Middle frontal gyrus (tissue), 1 donor: ENCODE measurements at regions not wholly inside any gene's neighbourhood (a gene's known extent, or its start where the extent isn't known, plus 50 kb on each side); places are given as distances from the start of the nearest gene placed in this dataset.
"Not testable (repeated sequence)": the region's sequence is repeated elsewhere in the genome, so short reads cannot be mapped to it uniquely, and the experiment has no call there.

Experiments used
- DNase-seq: peaks from one replicate; pipeline ENCODE4 v3.0.0-alpha.2; 2015; ENCODE audit warnings: low spot score; ENCODE audit errors: extremely low spot score

DNA sequence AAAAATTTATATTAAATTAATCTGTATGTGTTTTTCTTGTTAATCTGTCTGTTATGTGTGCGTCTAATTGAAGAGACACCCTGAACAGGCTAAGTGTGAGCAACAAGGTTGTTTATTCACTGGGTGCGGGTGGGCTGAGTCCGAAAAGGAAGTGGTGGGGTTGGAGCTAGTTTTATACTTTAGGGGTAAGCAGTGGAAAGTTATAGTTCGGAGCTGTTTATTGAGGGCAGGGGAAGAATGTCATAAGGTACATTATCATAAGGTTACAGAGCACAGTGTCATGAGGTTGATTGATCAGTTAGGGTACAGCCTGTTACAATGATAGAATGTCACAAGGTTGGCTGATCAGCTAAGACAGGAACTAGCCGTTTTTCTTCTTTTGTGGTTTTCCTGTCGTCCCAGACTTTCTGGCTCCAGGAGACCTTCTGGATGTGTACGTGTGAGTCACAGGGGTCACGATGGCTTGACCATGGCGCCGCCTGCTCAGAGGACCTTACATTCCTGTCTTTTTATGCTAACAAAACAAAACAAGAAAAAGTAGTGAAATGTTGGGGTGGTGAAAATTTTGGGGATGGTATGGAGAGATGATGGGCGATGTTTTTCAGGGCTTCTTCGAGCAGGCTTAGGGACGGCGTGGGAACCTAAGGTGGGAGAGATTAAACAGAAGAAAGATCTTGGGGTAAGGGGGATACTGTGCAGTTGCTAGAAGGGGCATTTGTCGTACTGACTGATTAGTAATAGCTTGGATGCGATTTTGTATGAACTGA lies 754.0 kb upstream of the ADGRB3 start:
- no peak for DNase-seq

DNA sequence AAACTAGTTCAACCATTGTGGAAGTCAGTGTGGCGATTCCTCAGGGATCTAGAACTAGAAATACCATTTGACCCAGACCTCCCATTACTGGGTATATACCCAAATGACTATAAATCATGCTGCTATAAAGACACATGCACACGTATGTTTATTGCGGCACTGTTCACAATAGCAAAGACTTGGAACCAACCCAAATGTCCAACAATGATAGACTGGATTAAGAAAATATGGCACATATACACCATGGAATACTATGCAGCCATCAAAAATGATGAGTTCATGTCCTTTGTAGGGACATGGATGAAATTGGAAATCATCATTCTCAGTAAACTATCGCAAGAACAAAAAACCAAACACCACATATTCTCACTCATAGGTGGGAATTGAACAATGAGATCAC lies 754.7 kb upstream of the ADGRB3 start:
- not testable (repeated sequence) for DNase-seq

DNA sequence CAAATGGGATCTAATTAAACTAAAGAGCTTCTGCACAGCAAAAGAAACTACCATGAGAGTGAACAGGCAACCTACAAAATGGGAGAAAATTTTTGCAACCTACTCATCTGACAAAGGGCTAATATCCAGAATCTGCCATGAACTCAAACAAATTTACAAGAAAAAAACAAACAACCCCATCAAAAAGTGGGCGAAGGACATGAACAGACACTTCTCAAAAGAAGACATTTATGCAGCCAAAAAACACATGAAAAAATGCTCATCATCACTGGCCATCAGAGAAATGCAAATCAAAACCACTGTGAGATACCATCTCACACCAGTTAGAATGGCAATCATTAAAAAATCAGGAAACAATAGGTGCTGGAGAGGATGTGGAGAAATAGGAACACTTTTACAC lies 755.2 kb upstream of the ADGRB3 start:
- not testable (repeated sequence) for DNase-seq

DNA sequence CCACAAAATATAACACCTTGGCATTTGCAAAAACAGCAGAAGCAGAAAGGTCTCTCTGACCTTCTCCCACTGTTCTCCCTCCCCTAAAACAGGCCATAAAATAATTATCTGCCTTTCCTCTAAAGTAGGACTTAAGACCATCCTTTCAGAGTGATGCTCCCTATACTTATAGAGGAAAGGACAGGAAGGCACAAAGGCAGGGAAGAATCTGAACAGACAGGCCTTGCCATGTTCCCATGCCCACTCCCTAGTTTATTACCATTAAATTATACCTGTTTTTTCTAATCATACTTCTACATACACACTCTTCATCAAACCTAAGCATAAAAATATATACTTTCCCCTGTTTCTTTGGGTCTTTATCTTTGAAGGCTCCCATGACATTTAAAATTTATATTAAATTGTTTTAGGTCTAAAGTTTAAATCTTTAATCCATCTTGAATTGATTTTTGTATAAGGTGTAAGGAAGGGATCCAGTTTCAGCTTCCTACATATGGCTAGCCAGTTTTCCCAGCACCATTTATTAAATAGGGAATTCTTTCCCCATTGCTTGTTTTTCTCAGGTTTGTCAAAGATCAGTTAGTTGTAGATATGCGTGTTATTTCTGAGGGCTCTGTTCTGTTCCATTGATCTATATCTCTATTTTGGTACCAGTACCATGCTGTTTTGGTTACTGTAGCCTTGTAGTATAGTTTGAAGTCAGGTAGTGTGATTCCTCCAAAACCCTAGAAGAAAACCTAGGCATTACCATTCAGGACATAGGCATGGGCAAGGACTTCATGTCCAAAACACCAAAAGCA lies 755.8 kb upstream of the ADGRB3 start:
- DNase-seq: not testable (repeated sequence)

DNA sequence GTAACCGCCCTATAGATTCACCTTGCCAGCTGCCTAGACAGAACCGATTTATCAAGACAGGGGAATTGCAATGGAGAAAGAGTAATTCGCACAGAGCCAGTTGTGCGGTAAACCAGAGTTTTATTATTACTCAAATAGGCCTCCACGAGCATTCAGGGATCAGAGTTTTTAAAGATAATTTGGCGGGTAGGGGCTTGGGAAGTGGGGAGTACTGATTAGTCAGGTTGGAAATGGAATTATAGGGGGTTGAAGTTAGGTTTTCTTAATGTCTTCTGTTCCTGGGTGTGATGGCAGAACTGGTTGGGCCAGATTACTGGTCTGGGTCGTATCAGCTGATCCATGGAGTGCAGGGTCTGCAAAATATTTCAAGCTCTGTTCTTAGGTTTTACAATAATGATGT lies 756.9 kb upstream of the ADGRB3 start:
- DNase-seq: not testable (repeated sequence)

DNA sequence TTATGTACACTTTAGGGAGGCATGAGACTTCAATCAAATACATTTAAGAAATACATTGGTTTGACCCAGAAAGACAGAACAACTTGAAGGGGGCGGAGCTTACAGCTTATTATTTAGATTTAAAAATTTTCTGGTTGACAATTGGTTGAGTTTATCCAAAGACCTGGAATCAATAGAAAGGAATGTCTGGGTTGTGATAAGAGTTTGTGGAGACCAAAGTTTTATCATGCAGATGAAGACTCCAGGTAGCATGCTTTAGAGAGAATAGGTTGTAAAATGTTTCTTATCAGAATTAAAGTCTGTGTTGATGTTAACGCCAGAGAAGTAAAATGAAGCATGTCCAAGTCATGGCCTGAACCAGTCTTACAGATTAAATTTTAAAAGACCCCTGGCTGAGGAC lies 757.8 kb upstream of the ADGRB3 start:
- no peak for DNase-seq

DNA sequence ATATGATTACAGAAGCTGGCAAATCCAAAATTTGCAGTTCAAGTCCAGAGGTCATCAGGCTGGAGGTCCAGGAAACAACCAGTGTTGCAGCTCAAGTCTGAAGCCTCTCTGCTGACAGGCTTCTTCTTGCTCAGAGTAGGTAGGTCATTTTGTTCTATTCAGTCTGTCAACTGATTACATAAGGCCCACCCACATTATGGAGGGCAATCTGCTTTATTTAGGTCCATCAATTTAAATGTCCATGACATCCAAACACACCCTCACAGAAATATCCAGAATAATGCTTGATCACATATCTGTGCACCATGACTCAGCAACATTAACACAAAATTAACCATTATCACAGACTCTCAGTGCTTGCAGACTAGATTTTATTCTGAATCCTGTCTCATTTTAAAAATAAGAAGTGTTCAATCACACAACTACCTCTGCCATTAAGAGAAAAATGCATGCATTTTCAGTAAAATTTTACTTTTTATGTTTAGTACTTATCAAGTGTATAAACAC lies 759.2 kb upstream of the ADGRB3 start:
- no peak for DNase-seq

DNA sequence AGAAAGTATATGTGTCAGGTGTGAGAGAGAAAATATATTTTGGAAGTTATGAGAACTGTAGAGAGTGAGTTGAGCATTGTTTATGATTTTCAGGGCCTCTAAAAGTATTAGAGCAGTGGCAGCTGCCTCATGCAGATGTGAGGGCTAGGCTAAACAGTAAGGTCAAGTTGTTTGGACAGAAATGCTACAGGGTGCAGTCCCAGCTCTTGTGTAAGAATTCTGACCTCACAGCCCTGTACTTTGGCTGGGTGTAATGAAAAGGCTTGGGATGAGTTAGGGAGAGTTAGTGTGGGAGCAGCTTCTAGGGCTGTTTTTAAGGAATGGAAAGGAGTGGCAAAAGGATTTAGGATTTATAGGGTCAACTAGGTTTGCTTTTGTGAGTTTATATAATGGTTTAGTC lies 764.8 kb upstream of the ADGRB3 start:
- no peak for DNase-seq

DNA sequence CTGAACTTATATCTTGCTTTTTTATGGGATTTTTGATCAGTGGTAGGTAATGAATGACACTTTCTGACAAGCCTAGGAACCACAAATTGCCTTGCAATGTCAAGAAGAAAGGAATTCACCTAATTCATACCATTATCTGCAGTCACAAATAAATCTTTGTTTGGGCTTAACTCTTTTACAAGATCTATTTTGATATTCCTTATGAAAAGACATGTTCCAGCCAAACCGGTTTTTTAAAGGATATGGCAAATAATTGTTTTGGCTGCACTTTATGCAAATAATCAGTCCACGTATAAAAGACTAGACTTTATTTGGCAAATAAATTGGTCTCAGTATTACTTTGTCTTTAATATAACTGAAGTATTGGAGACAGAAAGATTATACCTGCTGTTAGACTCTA lies 771.7 kb upstream of the ADGRB3 start:
- no peak for DNase-seq

DNA sequence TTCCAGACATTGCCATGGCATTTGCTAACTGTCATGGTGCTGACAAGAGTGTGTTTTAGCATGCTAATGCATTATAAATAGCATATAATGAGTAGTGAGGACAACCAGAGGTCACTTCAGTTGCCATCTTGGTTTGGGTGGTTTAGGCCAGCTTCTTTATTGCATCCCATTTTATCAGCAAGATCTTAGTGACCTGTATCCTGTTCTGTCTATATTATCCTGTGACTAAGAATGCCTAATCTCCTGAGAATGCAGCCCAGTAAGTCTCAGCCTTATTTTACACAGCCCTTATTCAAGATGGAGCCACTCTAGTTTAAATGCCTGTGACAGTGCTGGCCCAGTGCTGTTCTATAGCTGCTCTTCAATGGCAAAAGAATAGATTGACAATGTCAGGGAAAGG lies 781.0 kb upstream of the ADGRB3 start:
- DNase-seq: no peak

DNA sequence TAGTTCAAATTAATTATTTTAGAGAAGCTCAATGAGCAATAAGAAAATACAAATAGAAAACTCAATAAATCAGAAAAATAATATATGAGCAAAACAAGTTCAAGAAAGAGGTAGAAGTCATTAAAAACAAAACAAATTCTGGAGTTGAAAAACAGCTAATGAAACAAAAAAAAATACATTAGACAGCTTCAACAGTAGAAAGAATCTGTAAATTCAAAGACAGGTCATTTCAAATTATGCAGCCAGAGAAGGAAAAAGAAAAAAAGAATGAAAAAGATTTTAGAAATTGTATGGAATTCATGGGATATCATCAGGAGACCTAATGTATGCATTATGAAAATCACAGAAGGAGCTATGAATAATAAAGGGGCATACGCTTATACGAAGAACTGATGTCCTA lies 795.3 kb upstream of the ADGRB3 start:
- DNase-seq: no peak

DNA sequence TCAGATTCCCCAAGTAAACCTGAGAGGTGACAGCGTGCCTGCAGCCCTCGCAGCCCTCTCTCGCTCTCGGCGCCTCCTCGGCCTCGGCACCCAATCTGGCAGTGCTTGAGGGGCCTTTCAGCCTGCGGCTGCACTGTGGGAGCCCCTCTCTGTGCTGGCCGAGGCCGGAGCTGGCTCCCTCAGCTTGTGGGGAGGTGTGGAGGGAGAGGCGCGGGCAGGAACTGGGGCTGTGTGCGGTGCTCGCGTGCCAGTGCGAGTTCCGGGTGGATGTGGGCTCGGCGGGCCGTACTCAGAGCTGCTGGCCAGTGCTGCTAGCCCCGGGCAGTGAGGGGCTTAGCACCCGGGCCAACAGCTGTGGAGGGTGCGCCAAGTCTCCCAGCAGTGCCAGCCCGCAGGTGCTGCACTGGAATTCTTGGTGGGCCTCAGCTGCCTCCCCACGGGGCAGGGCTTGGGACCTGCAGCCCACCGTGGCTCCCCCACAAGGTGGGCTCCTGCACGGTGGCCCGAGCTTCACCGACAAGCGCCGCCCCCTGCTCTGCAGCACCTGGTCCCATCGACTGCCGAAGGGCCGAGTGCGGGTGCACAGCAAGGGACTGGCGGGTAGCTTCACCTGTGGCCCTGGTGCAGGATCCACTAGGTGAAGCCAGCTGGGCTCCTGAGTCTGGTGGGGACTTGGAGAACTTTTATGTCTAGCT lies 809.7 kb upstream of the ADGRB3 start:
- no peak for DNase-seq

DNA sequence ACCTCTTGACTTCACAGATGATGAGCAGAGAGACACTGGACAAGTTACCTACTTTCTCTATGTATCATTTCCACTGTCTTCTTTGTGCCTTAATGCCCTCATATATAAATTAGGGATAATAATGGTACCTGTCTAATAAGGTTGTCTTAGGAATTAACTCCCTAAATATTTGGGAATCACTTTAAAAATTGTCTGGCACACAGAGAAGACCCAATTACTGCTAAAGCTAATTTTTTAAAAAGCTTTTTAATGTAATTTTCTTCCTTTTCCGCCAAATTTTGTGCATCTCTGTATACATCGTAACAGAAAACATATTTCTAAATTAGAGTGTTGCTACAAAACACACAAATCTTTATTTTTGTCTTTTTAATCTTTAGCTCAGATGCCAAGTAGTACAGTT lies 816.8 kb upstream of the ADGRB3 start:
- DNase-seq: no peak

DNA sequence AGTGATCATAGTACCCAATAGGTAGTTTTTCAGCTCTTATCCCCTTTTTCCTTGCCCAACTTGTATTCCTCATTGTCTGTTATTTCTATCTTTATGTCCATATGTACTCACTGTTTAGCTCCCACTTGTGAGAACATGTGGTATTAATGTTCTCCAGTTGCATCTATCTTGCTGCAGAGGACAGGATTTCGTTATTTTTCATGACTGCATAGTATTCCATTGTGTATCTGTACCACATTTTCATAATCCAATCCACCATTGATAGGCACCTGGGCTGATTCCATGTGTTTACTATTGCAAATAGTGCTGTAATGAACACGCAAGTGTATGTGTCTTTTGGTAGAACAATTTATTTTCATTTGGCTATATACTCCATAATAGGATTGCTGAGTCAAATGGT lies 819.5 kb upstream of the ADGRB3 start:
- DNase-seq: no peak

DNA sequence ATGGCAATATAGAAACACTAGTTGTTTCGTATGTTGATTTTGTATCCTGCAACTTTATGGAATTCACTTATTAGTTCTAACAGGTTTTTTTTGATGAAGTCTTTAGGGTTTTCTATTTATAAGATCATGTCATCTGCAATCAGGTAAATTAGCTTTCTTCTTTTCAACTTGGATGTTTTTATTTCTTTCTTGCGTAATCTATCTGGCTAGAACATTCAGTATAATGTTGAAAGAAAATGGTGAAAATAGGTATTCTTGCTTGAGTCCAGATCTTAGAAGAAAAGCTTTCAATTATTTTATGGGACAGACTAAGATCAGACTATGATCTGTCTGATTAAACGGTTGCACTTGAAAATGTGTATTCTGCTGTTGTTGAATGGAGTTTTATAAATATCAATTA lies 820.8 kb upstream of the ADGRB3 start:
- DNase-seq: no peak

DNA sequence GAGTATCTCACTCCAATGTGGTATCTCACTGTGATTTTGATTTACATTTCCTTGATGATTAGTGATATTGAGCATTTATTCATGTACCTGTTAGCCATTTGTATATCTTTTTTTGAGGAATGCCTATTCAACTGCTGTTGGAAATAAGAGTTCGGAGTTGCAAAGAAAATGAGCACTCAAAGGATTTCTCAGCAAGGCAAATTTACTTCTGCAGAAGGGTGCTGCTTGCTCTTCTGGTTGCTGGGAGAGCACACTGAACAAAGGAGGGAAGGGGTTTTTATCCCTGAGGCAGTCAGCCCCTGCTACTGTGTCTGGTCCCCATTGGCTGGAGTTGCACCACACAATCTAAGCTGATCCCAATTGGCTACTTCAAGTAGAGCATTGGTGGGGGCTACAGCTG lies 822.4 kb upstream of the ADGRB3 start:
- no peak for DNase-seq

DNA sequence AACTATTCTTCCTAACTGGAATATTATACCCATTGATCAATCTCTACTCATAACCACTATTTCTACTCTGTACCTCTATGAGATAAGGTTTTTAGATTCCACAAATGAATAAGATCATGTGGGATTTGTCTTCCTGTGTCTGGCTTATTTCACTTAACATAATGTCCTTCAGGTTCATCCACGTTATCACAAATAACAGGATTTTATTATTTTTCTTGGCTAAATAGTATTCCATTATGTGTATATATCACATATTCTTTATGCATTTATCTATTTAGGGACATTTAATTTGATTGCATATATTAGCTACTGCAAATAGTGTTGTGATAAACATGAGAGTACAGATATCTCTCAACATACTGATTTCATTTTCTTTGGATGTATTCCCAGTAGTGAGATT lies 823.0 kb upstream of the ADGRB3 start:
- DNase-seq: no peak

DNA sequence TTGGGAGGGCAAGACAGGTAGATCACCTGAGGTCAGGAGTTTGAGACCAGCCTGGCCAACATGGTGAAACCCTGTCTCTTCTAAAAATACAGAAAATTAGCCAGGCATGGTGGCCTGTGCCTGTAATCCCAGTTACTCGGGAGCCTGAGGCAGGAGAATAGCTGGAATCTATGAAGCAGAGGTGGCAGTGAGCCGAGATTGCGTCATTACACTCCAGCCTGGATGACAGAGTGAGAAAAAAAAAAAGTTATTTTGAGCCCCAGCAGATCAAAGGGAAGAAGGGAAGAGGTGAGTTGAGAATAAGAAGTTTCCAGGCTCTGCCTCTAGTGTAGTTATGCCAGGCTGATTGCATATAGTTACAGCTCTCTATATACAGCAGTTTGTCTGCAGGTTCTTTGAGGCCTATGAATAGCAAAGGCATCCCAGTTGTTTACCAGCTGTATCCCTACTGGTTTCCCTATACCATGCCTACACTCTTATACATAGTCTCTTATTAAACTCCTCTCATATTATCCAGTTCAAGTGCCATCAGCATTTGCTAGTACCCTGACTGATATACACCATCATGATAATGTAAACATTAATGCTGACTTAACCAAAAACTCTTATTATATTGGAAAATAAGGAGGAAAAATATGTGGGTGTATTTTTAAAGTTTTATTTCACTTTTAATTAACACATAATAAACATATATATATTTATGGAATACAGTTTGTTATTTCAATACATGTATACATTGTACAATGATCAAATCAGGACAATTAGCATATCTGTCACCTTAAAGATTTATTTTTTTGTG lies 823.6 kb upstream of the ADGRB3 start:
- no peak for DNase-seq

DNA sequence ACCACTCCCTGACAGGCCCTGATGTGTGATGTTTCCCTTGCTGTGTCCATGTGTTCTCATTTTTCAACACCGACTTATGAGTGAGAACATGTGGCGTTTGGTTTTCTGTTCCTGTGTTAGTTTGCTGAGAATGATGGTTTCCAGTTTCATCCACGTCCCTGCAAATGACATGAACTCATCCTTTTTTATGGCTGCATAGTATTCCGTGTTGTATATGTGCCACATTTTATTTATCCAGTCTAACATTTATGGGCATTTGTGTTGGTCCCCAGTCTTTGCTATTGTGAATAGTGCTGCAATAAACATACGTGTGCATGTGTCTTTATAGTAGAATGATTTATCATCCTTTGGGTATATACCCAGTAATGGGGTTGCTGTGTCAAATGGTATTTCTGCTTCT lies 830.3 kb upstream of the ADGRB3 start:
- not testable (repeated sequence) for DNase-seq

DNA sequence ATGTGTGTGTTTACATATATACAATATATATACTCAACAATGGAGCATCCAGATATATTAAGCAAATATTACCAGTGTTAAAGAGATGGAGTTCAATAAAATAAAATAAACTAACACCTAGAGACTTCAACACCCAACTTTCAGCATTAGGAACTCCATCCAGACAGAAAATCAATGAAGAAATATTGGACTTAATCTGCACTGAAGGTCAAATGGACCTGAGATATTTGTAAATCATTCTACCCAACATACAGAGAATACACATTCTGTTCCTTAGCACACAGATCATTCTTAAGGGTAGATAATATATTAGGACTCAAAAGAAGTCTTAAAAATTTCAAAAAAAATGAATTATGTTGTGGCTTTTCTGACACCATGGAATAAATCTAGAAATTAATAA lies 832.3 kb upstream of the ADGRB3 start:
- no peak for DNase-seq

DNA sequence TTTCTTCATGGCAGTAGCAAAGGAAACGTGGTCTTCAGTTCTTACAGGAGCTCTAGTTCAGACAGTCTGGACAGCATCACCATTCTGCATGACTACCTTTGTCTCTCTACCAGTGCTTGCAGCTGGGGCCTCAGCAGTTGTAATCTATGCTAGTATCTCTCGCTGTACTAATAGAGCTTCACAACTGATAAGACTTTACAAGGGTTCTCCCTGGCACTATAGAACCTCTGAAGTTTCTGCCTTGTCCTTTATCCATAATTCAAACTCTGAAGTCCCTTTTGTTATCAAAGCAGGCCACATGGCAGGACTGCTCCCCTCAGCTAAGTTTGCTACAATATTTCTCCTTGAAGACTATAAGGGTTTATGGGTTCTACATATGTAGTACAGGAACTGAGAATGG lies 842.1 kb upstream of the ADGRB3 start:
- no peak for DNase-seq
